Epithelial cell of esophagus (primary cell): ENCODE measurements at regions not wholly inside any gene's neighbourhood (a gene's known extent, or its start where the extent isn't known, plus 50 kb on each side); places are given as distances from the start of the nearest gene placed in this dataset.
"Not testable (repeated sequence)": the region's sequence is repeated elsewhere in the genome, so short reads cannot be mapped to it uniquely, and the experiment has no call there.

Experiments
- DNase-seq: peaks from one replicate; pipeline ENCODE4 v3.0.0; 2010; ENCODE audit warnings: low read depth
- H3K4me3 ChIP-seq: 2 replicates; pipeline ENCODE4 v1.5.1; 2011; ENCODE audit warnings: mild to moderate bottlenecking, low read length, control low read depth
- TF ChIP-seq, protein P1 (sequence below): IDR thresholded peaks from 2 replicates; pipeline ENCODE4 v1.5.1; 2011; ENCODE audit warnings: low read depth, mild to moderate bottlenecking, low read length, control low read depth, inconsistent platforms; ENCODE audit not compliant: insufficient read depth; ENCODE audit errors: missing control alignments

DNA sequence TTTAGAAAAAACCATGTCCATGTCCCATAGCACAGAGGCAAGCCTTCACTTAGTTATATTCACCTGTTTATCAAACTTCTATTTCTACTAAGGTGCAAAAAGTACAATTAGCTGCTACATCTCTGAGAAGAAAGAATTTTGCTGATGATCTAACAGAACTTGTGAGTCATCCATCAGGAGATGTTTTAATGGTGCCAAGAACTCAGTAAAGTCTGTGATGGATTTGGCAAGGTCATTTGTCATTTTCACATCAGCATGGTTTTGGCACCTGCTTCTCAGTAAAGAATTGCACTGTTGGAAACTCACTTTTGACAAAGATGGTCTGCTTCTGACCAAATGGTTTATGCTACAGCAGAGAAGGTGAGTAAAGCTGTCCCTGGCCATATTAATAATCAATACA, 195.7 kb upstream of the TMEFF2 start:
- TF ChIP-seq, protein P1, sequence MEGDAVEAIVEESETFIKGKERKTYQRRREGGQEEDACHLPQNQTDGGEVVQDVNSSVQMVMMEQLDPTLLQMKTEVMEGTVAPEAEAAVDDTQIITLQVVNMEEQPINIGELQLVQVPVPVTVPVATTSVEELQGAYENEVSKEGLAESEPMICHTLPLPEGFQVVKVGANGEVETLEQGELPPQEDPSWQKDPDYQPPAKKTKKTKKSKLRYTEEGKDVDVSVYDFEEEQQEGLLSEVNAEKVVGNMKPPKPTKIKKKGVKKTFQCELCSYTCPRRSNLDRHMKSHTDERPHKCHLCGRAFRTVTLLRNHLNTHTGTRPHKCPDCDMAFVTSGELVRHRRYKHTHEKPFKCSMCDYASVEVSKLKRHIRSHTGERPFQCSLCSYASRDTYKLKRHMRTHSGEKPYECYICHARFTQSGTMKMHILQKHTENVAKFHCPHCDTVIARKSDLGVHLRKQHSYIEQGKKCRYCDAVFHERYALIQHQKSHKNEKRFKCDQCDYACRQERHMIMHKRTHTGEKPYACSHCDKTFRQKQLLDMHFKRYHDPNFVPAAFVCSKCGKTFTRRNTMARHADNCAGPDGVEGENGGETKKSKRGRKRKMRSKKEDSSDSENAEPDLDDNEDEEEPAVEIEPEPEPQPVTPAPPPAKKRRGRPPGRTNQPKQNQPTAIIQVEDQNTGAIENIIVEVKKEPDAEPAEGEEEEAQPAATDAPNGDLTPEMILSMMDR, result no peak
- DNase-seq, result peak; percentile 53

DNA sequence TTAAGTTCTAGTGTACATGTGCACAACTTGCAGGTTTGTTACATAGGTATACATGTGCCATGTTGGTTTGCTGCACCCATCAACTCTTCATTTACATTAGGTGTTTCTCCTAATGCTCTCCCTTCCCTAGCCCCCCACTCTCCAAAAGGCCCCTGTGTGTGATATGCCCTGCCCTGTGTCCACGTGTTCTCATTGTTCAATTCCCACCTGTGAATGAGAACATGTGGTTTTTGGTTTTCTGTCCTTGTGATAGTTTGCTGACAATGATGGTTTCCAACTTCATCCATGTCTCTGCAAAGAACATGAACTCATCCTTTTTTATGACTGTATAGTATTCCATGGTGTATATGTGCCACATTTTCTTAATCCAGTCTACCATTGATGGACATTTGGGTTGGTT, 189.5 kb upstream of the TMEFF2 start:
- not testable (repeated sequence) for DNase-seq, H3K4me3 ChIP-seq

More for the DNA sequence above, 195.7 kb upstream of the TMEFF2 start:
- no peak overlapping the region for H3K4me3 ChIP-seq

DNA sequence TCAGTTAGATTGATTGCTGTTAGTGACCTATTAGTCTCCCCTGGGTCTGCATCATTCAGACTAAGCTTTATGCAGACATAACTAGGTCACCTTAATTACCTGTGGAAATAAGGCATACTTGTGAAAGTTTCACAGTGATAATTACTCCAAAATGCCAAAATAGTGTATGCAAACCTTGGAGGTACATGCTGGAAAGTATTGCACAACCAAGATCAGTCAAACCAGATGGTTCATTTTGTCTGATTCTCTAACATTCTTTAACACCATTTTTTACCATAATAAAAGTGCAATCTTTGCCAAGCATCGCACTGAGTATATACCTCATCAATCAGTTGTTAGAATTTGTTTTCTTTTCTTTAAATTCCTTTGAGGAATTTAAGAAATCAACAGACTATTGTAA, 186.3 kb upstream of the TMEFF2 start:
- TF ChIP-seq, protein P1, result no peak
- H3K4me3 ChIP-seq, result no peak overlapping the region
- no peak for DNase-seq

DNA sequence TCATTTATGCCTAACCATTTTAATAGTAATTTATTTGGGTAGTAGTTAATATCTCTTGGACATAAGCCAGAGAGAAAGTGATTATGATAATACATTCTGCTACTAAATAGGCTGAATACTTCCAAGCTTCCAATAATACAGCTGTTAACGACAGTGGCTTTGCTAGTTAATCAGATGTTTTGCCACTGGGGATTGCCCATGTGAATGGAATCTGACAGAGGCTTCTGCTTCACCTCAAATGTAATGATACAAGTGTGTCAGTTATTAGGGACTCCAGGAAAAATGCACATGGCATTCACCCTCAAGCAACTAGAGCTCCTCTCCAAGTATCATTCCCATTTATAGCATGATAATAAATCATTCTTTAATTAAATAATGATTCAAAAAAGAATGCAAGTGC, 185.0 kb upstream of the TMEFF2 start:
- no peak overlapping the region for H3K4me3 ChIP-seq
- TF ChIP-seq, protein P1, result no peak
- DNase-seq, result no peak

DNA sequence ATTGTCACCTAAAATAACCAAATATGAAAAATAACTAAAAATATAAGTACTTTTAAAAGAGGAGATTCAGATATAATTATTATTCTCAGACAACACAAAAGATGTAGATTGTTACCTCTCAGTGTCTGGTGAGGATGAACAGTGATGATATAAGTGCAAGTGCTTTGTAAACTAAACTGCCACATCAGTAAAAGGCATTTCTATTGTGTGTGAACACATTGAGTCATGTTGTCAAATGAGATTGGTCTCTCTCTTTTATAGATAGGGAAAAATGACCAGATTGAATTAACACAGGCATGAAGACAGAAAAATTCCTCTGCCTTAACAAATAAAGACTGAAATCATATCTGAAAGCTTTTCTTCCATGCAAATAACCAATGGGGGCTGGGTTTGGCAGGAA, 182.4 kb upstream of the TMEFF2 start:
- no peak overlapping the region for H3K4me3 ChIP-seq
- no peak for DNase-seq
- TF ChIP-seq, protein P1, result no peak

DNA sequence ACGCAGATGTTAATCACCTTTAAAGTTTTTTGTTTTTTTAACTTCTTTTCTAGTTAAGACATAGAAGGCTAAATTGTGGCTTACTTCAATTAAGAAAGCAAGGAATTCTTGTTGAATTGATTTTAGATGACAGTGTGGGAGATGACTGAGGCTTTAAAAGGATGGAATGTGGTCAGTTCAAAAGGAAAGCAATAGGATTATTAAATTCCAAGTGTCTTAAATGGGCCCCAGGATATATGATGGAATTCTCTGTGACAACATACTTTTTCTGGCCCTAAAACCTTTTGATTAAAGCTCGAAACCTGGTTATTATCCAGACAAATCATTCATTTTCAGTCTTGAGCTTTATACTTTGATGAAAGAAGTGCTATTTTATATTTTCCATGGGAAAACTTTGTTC, 179.0 kb upstream of the TMEFF2 start:
- TF ChIP-seq, protein P1, result no peak
- no peak overlapping the region for H3K4me3 ChIP-seq
- no peak for DNase-seq

DNA sequence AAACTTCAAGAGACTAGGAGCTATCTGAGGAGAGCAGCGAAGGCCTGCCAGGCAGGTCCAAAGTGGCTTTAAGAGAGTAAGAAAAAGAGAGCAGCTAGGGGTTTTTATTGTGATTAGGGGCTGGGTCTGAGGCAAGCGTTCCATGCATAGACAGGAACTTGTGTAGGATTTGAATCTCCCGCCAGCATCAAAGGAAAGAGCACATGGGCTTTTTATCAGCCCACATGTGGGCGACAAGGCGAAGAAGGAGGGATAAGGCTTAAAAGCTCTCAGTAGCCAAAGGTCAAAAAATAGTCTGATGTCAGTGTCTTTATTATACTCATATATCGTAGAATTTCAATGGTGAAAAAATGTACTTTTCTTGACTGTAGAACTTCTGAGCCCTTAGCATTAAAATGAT, 178.5 kb upstream of the TMEFF2 start:
- TF ChIP-seq, protein P1, result no peak
- no peak for DNase-seq
- no peak overlapping the region for H3K4me3 ChIP-seq

DNA sequence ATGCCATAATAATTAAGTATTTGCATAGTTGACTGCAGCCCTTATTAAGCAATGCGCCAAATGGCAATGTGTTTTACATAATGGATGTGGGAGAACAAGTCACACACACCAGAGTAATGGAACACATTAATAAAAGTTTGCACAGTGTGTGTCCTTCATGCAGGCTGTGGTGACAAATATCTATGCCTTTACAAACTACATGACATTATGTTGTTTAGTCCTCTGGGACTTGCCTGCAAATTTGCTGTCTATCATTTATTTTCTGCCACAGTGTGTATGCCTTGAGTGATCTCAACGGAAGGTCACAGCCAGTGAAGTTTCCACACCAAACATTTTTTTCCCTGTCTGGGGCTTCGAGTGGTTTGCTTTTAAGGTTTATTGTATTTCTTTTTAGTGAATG, 175.2 kb upstream of the TMEFF2 start:
- DNase-seq, result no peak
- TF ChIP-seq, protein P1, result no peak
- no peak overlapping the region for H3K4me3 ChIP-seq
